ENCODE measurements at regions not wholly inside any gene's neighbourhood (a gene's known extent, or its start where the extent isn't known, plus 50 kb on each side); places are given as distances from the start of the nearest gene placed in this dataset.

GRCh38 chr1:91161166-91161565, 139.3 kb upstream of the ZNF644 start:
- Mint-ChIP-seq H3K36me3 (ENCODE audit: low read depth) (no peaks in the 10 kb centered on the region), H3K9me3 (no peaks in the 10 kb centered on the region)

DNA sequence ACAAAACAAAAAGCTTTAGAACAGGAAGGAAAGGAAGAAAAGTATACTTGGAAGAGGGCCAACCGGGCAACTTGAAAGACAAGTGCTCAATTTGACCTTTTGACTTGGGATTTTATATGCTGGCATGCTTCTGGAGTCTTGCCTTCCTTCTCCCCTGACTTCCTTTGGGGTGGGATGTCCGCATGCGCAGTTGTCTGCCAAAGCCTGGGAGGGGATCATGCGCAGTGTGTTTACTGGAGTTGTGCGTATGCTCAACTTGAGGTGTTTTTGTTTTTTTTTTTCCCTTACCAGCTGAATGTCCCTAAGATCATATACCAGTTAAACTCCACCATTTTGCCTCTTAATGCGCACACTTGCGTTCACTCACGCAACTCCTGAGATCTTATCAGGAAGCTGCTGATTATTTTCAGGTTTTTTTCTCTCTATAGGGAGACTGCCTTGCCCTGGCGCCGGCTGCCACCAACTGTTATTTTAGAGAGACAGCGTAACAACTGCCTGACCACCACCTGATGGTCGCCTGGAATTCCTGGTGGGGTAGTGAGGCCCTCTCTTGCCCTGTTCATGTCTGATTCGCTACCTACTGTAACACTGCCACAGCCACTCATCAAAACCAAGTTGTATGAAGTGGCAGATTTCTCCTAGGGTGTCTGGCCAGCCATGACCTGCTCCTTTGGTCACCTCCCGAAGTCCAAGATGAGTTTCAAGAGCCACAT, 138.7 kb upstream of the ZNF644 start:
- Mint-ChIP-seq H3K4me1 (peaks cover 31% of the 10 kb centered on the region), H3K4me3 (no peak overlapping the region), H3K27me3 (ENCODE audit: low read depth, poor library complexity) (peaks cover 11% of the 10 kb centered on the region), H3K36me3 (ENCODE audit: low read depth) (no peaks in the 10 kb centered on the region), H3K27ac (no peak overlapping the region), H3K9me3 (no peaks in the 10 kb centered on the region)
- no peak for DNase-seq
- TF ChIP-seq, protein P1, sequence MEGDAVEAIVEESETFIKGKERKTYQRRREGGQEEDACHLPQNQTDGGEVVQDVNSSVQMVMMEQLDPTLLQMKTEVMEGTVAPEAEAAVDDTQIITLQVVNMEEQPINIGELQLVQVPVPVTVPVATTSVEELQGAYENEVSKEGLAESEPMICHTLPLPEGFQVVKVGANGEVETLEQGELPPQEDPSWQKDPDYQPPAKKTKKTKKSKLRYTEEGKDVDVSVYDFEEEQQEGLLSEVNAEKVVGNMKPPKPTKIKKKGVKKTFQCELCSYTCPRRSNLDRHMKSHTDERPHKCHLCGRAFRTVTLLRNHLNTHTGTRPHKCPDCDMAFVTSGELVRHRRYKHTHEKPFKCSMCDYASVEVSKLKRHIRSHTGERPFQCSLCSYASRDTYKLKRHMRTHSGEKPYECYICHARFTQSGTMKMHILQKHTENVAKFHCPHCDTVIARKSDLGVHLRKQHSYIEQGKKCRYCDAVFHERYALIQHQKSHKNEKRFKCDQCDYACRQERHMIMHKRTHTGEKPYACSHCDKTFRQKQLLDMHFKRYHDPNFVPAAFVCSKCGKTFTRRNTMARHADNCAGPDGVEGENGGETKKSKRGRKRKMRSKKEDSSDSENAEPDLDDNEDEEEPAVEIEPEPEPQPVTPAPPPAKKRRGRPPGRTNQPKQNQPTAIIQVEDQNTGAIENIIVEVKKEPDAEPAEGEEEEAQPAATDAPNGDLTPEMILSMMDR (IDR thresholded peaks at IDR 0.05), result no peak

More at GRCh38 chr1:91161166-91161565, 139.3 kb upstream of the ZNF644 start:
- no peak for DNase-seq
- peaks cover 11% of the 10 kb centered on the region for H3K27me3 Mint-ChIP-seq (ENCODE audit: low read depth, poor library complexity)
- H3K4me3 Mint-ChIP-seq, result no peak overlapping the region
- H3K27ac Mint-ChIP-seq, result no peak overlapping the region
- H3K4me1 Mint-ChIP-seq, result peaks cover 38% of the 10 kb centered on the region
- TF ChIP-seq, protein P1 (IDR thresholded peaks at IDR 0.05), result no peak

DNA sequence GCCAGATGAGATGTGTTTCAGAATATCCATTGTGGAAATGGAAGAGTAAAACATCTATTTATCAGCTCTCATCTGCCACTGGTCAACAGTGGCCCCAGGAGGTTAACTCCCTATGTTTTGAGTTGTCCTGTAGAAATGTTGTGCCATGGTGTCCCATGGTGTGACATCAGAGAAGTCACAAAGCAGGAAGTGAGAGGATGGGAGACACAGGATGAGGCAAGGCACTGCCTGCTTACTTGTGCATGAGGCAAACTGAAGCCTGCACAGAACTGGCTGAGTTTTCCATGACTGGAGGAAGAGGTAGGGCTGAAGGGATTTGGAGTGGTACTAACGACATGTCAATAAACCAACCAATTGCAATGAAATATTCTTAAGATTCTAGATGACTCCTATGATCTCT, 131.5 kb upstream of the ZNF644 start:
- no peaks in the 10 kb centered on the region for H3K36me3 Mint-ChIP-seq (ENCODE audit: low read depth)
- H3K4me3 Mint-ChIP-seq, result no peak overlapping the region
- no peaks in the 10 kb centered on the region for H3K4me1 Mint-ChIP-seq
- TF ChIP-seq, protein P1 (IDR thresholded peaks at IDR 0.05), result no peak
- H3K9me3 Mint-ChIP-seq, result no peaks in the 10 kb centered on the region
- H3K27me3 Mint-ChIP-seq (ENCODE audit: low read depth, poor library complexity), result peaks cover 6% of the 10 kb centered on the region
- no peak for DNase-seq
- no peak overlapping the region for H3K27ac Mint-ChIP-seq

GRCh38 chr1:91152331-91152730, 130.5 kb upstream of the ZNF644 start:
- no peak overlapping the region for H3K27ac Mint-ChIP-seq
- no peaks in the 10 kb centered on the region for H3K9me3 Mint-ChIP-seq
- H3K4me3 Mint-ChIP-seq, result no peak overlapping the region
- DNase-seq, result no peak
- TF ChIP-seq, protein P1 (IDR thresholded peaks at IDR 0.05), result no peak
- no peaks in the 10 kb centered on the region for H3K4me1 Mint-ChIP-seq
- peaks cover 6% of the 10 kb centered on the region for H3K27me3 Mint-ChIP-seq (ENCODE audit: low read depth, poor library complexity)
- no peaks in the 10 kb centered on the region for H3K36me3 Mint-ChIP-seq (ENCODE audit: low read depth)

GRCh38 chr1:91151702-91152101, 129.9 kb upstream of the ZNF644 start:
- Mint-ChIP-seq H3K9me3 (no peaks in the 10 kb centered on the region), H3K4me3 (no peak overlapping the region), H3K27me3 (ENCODE audit: low read depth, poor library complexity) (peaks cover 6% of the 10 kb centered on the region), H3K36me3 (ENCODE audit: low read depth) (no peaks in the 10 kb centered on the region), H3K27ac (no peak overlapping the region), H3K4me1 (no peaks in the 10 kb centered on the region)
- DNase-seq, result no peak
- TF ChIP-seq, protein P1 (IDR thresholded peaks at IDR 0.05), result no peak

DNA sequence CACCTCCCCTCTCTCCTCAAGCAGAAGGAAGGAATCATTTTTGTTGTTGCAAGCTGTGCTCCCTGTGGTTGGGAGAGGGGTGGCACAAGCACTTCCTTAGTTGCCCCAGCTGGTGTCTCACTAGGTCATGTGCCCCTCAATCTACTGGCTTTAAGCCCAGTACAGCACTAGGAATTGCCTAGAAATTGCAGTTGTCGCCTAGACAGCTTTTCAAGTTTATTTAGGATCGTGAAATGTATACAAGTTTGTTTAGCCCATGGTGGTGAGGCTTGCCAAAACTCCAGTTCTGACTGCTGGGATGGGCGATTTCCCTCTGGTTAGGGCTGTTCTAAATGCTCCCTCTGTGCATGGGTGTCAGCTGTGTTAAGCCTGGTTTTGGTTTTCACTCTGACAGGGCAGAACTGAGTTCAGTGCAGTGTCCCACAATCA, 126.8 kb upstream of the ZNF644 start:
- no peak overlapping the region for H3K27ac Mint-ChIP-seq
- peaks cover 9% of the 10 kb centered on the region for H3K27me3 Mint-ChIP-seq (ENCODE audit: low read depth, poor library complexity)
- no peaks in the 10 kb centered on the region for H3K36me3 Mint-ChIP-seq (ENCODE audit: low read depth)
- H3K9me3 Mint-ChIP-seq, result no peaks in the 10 kb centered on the region
- no peak overlapping the region for H3K4me3 Mint-ChIP-seq
- TF ChIP-seq, protein P1 (IDR thresholded peaks at IDR 0.05), result no peak
- DNase-seq, result no peak
- no peaks in the 10 kb centered on the region for H3K4me1 Mint-ChIP-seq
